ENCODE measurements at regions not wholly inside any gene's neighbourhood (a gene's known extent, or its start where the extent isn't known, plus 50 kb on each side); places are given as distances from the start of the nearest gene placed in this dataset.

DNA sequence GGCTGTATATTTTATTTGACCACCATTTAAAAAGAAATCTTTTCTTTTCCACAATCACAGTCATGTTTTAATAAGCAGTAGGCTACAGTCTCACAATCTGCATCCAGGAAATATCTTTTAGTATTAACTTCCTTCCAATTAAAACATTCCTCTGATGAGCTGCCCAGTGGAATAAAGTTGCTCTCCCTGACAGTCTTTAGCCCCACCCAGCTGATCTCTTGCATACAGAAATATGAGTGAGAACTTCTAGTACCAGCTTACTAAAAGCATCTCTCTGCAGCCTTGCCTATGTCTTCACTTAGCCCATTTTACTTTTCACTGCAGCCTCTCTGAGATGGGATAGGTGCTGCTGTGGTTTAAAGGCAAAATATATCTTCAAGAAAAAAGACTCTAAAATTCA is 143.4 kb upstream of the ANO3 start:
- intact Hi-C loops (cut with DNase I), result no loop called here
- Histone ChIP-seq H3K9me3 (no peaks in the 10 kb centered on the region), H3K27me3 (replicated peaks; ENCODE audit: insufficient read depth) (no peaks in the 10 kb centered on the region), H3K4me3 (no peak overlapping the region), H3K36me3 (no peaks in the 10 kb centered on the region), H3K27ac (no peak overlapping the region), H3K4me1 (replicated peaks) (no peaks in the 10 kb centered on the region)
- DNase-seq (ENCODE audit: low spot score), result no peak
- TF ChIP-seq POLR2AphosphoS5 (IDR thresholded peaks at IDR 0.05) (no peak), CTCF (IDR thresholded peaks at IDR 0.05) (no peak), POLR2A (IDR thresholded peaks at IDR 0.05) (no peak)

GRCh38 chr11:26191193-26191592 is 140.7 kb upstream of the ANO3 start:
- H3K4me3 ChIP-seq, result no peak overlapping the region
- no peaks in the 10 kb centered on the region for H3K27me3 ChIP-seq (replicated peaks; ENCODE audit: insufficient read depth)
- WGBS, result 99% methylated on average over 6 of the region's 6 CpGs
- no peak for DNase-seq (ENCODE audit: low spot score)
- H3K9me3 ChIP-seq, result no peaks in the 10 kb centered on the region
- H3K36me3 ChIP-seq, result no peaks in the 10 kb centered on the region
- TF ChIP-seq CTCF (IDR thresholded peaks at IDR 0.05) (no peak), POLR2A (IDR thresholded peaks at IDR 0.05) (no peak), POLR2AphosphoS5 (IDR thresholded peaks at IDR 0.05) (no peak)
- H3K27ac ChIP-seq, result no peak overlapping the region
- H3K4me1 ChIP-seq (replicated peaks), result no peaks in the 10 kb centered on the region
- intact Hi-C loops (cut with DNase I), result no loop called here

- Histone ChIP-seq H3K27ac (no peak overlapping the region), H3K9me3 (no peaks in the 10 kb centered on the region), H3K27me3 (replicated peaks; ENCODE audit: insufficient read depth) (no peaks in the 10 kb centered on the region), H3K4me3 (no peak overlapping the region), H3K4me1 (replicated peaks) (no peaks in the 10 kb centered on the region), H3K36me3 (no peaks in the 10 kb centered on the region)
- TF ChIP-seq POLR2AphosphoS5 (IDR thresholded peaks at IDR 0.05) (no peak), CTCF (IDR thresholded peaks at IDR 0.05) (no peak), POLR2A (IDR thresholded peaks at IDR 0.05) (no peak)
- intact Hi-C loops (cut with DNase I), result no loop called here
- DNase-seq (ENCODE audit: low spot score), result no peak
These were observed 138.1 kb upstream of the ANO3 start for GRCh38 chr11:26193694-26194365.

DNA sequence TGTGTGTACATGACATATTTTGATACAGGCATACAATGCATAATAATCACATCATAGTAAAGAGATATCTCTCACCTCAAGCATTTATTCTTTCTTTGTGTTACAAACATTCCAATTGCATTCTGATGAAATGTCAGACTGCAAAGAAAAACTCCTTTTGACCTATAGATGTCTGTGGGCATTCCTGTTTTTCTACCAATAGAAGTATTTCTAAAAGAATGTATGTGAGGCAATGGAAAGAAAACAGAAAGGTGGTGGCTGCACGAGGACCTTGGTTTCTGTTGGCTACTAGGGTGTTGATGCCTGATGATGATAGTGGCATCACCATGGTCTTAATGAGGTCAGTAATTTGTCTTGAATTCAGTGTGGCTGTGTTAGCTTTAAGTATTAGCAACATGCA is 137.0 kb upstream of the ANO3 start:
- Histone ChIP-seq H3K9me3 (no peaks in the 10 kb centered on the region), H3K27me3 (replicated peaks; ENCODE audit: insufficient read depth) (no peaks in the 10 kb centered on the region), H3K4me3 (no peak overlapping the region), H3K36me3 (no peaks in the 10 kb centered on the region), H3K4me1 (replicated peaks) (no peaks in the 10 kb centered on the region), H3K27ac (no peak overlapping the region)
- TF ChIP-seq POLR2A (IDR thresholded peaks at IDR 0.05) (no peak), CTCF (IDR thresholded peaks at IDR 0.05) (no peak)
- DNase-seq (ENCODE audit: low spot score), result no peak
- 76% methylated on average over 1 of the region's 1 CpG for WGBS
- intact Hi-C loops (cut with DNase I), result no loop called here

GRCh38 chr11:26198532-26199096 is 133.3 kb upstream of the ANO3 start:
- Histone ChIP-seq H3K27me3 (replicated peaks; ENCODE audit: insufficient read depth) (no peaks in the 10 kb centered on the region), H3K36me3 (no peaks in the 10 kb centered on the region), H3K9me3 (no peaks in the 10 kb centered on the region), H3K4me3 (no peak overlapping the region), H3K27ac (no peak overlapping the region), H3K4me1 (replicated peaks) (no peaks in the 10 kb centered on the region)
- no peak for TF ChIP-seq CTCF (IDR thresholded peaks at IDR 0.05)
- TF ChIP-seq POLR2AphosphoS5 (IDR thresholded peaks at IDR 0.05), result no peak
- no peak for TF ChIP-seq POLR2A (IDR thresholded peaks at IDR 0.05)
- WGBS, result 93% methylated on average over 4 of the region's 4 CpGs
- DNase-seq (ENCODE audit: low spot score), result no peak
- intact Hi-C loops (cut with DNase I), result no loop called here
